SK-N-SH treated with all-trans-retinoic acid at 6 μM for 48 hours (cell line): ENCODE measurements at regions not wholly inside any gene's neighbourhood (a gene's known extent, or its start where the extent isn't known, plus 50 kb on each side); places are given as distances from the start of the nearest gene placed in this dataset.

Experiments
- ATAC-seq: fragments of 200-7000 bp; cut with Tn5 transposase; 3 replicates; pipeline ENCODE4 v1.9.1; 2020; ENCODE audit warnings: mild to moderate bottlenecking, moderate library complexity
- ARNTL ChIP-seq: fragments of 450-650 bp; formaldehyde crosslinking; IDR thresholded peaks from 2 replicates; pipeline ENCODE4 v1.5.0; 2020; ENCODE audit warnings: low read depth, mild to moderate bottlenecking, moderate library complexity, borderline replicate concordance
- BACH2 ChIP-seq: fragments of 250-450 bp; sonication (Bioruptor Pico); IDR thresholded peaks from 2 replicates; pipeline ENCODE4 v1.9.0; 2021; ENCODE audit warnings: mild to moderate bottlenecking, borderline replicate concordance
- CSDC2 ChIP-seq: fragments of 250-450 bp; sonication (Bioruptor Pico); IDR thresholded peaks from 2 replicates; pipeline ENCODE4 v1.5.0; 2020; ENCODE audit warnings: mild to moderate bottlenecking, moderate library complexity
- CSRNP3 ChIP-seq: fragments of 250-450 bp; sonication (Bioruptor Pico); IDR thresholded peaks from 2 replicates; pipeline ENCODE4 v1.5.1; 2021; ENCODE audit warnings: mild to moderate bottlenecking, moderate library complexity
- ESRRG ChIP-seq: fragments of 250-450 bp; sonication (Bioruptor Pico); IDR thresholded peaks from 2 replicates; pipeline ENCODE4 v1.6.1; 2021; ENCODE audit warnings: mild to moderate bottlenecking
- GLIS3 ChIP-seq: fragments of 250-450 bp; sonication (Bioruptor Pico); IDR thresholded peaks from 2 replicates; pipeline ENCODE4 v1.5.0; 2020; ENCODE audit warnings: mild to moderate bottlenecking, moderate library complexity
- ISL1 ChIP-seq: fragments of 250-450 bp; sonication (Bioruptor Pico); IDR thresholded peaks from 2 replicates; pipeline ENCODE4 v2.1.2; 2022; ENCODE audit warnings: mild to moderate bottlenecking, moderate library complexity
- PPARA ChIP-seq: fragments of 250-450 bp; sonication (Bioruptor Pico); IDR thresholded peaks from 2 replicates; pipeline ENCODE4 v1.5.0; 2020; ENCODE audit warnings: mild to moderate bottlenecking, borderline replicate concordance
- RARB ChIP-seq: fragments of 250-450 bp; sonication (Bioruptor Pico); IDR thresholded peaks from 2 replicates; pipeline ENCODE4 v1.8.0; 2021; ENCODE audit warnings: mild to moderate bottlenecking, moderate library complexity
- SNAI2 ChIP-seq: fragments of 250-450 bp; sonication (Bioruptor Pico); IDR thresholded peaks from 2 replicates; pipeline ENCODE4 v1.5.0; 2020; ENCODE audit warnings: mild to moderate bottlenecking, moderate library complexity
- TCF4 ChIP-seq: fragments of 250-450 bp; sonication (Bioruptor Pico); IDR thresholded peaks from 2 replicates; pipeline ENCODE4 v1.8.0; 2021; ENCODE audit warnings: mild to moderate bottlenecking, moderate library complexity, borderline replicate concordance
- TOX ChIP-seq: fragments of 250-450 bp; sonication (Bioruptor Pico); IDR thresholded peaks from 2 replicates; pipeline ENCODE4 v1.8.0; 2021; ENCODE audit warnings: mild to moderate bottlenecking, moderate library complexity, borderline replicate concordance
- TSHZ2 ChIP-seq: fragments of 250-450 bp; sonication (Bioruptor Pico); IDR thresholded peaks from 2 replicates; pipeline ENCODE4 v1.5.0; 2020; ENCODE audit warnings: mild to moderate bottlenecking, moderate library complexity
- ZC3H10 ChIP-seq: fragments of 250-450 bp; sonication (Bioruptor Pico); IDR thresholded peaks from 2 replicates; pipeline ENCODE4 v1.5.1; 2021; ENCODE audit warnings: mild to moderate bottlenecking, moderate library complexity
- ZFP30 ChIP-seq: fragments of 450-650 bp; formaldehyde crosslinking; IDR thresholded peaks from 2 replicates; pipeline ENCODE4 v1.5.0; 2022; ENCODE audit warnings: mild to moderate bottlenecking, moderate library complexity
- ZNF565 ChIP-seq: fragments of 450-650 bp; formaldehyde crosslinking; conservative IDR thresholded peaks from 2 replicates; pipeline ENCODE4 v1.5.0; 2020; ENCODE audit warnings: low read depth, mild to moderate bottlenecking, moderate library complexity
- ZNF70 ChIP-seq: fragments of 450-650 bp; formaldehyde crosslinking; IDR thresholded peaks from 2 replicates; pipeline ENCODE4 v1.5.0; 2020; ENCODE audit warnings: mild to moderate bottlenecking, moderate library complexity
- ZNF8 ChIP-seq: fragments of 450-650 bp; formaldehyde crosslinking; IDR thresholded peaks from 2 replicates; pipeline ENCODE4 v1.5.0; 2020; ENCODE audit warnings: mild to moderate bottlenecking, moderate library complexity
- TF ChIP-seq, protein P1 (sequence below): fragments of 250-450 bp; sonication (Bioruptor Pico); IDR thresholded peaks from 2 replicates; pipeline ENCODE4 v1.8.0; 2021; ENCODE audit warnings: low read depth, mild to moderate bottlenecking, moderate library complexity, borderline replicate concordance
- TF ChIP-seq, protein P2 (sequence below): fragments of 250-450 bp; sonication (Bioruptor Pico); IDR thresholded peaks from 2 replicates; pipeline ENCODE4 v1.8.0; 2020; ENCODE audit warnings: mild to moderate bottlenecking, moderate library complexity, borderline replicate concordance

DNA sequence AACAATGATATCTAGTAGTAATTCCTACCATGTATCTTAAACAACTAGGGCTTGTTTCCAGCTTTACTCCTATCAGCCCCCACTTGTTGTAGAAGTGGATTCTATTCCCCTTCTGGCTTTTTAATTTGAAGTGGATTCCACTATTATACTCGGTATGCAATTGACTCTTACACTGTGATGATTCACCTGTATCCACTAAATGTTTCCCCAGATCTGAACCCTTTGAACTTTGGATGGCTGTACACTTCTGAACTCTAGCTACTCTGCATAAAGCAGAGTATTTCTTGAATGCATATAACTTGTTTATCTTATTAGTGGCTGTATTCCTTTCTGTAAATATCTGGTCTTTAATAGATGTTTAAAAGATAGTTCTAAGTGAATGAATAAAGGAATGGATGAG, 538.4 kb upstream of the NRSN1 start:
- TF ChIP-seq ZC3H10 = no peak
- TF ChIP-seq ISL1 (CRISPR knock-in tag) = no peak
- TF ChIP-seq CSDC2 (CRISPR knock-in tag) = no peak
- TF ChIP-seq SNAI2 (CRISPR knock-in tag) = no peak
- no peak for TF ChIP-seq ZNF565 (CRISPR knock-in tag)
- TF ChIP-seq TCF4 (CRISPR knock-in tag) = no peak
- TF ChIP-seq ZNF8 = no peak
- no peak for TF ChIP-seq TOX
- TF ChIP-seq, protein P1, sequence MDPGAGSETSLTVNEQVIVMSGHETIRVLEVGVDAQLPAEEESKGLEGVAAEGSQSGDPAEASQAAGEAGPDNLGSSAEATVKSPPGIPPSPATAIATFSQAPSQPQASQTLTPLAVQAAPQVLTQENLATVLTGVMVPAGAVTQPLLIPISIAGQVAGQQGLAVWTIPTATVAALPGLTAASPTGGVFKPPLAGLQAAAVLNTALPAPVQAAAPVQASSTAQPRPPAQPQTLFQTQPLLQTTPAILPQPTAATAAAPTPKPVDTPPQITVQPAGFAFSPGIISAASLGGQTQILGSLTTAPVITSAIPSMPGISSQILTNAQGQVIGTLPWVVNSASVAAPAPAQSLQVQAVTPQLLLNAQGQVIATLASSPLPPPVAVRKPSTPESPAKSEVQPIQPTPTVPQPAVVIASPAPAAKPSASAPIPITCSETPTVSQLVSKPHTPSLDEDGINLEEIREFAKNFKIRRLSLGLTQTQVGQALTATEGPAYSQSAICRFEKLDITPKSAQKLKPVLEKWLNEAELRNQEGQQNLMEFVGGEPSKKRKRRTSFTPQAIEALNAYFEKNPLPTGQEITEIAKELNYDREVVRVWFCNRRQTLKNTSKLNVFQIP (CRISPR knock-in tag) = no peak
- TF ChIP-seq ESRRG = no peak
- ATAC-seq = no peak

DNA sequence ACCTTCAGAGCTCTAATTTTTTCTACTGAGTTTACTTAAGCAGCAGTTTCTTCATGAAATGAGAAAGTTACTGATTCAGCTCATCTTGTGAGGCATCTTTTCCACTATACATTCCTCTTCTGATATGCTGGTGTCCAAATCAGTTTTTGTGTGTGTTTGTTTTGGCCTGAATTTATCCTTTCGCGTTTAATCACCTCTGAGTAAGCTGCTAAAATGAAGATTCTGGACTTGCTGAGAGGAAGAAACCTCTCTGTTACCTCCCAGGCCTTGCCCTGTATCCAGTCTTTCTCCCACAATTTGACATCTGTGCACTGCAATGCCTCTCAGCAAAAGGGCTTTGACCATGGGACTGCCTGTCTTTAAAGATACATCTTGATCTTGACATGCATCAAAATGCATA, 536.2 kb upstream of the NRSN1 start:
- no peak for ATAC-seq
- no peak for TF ChIP-seq PPARA
- TF ChIP-seq, all 23 proteins: peak for 0

DNA sequence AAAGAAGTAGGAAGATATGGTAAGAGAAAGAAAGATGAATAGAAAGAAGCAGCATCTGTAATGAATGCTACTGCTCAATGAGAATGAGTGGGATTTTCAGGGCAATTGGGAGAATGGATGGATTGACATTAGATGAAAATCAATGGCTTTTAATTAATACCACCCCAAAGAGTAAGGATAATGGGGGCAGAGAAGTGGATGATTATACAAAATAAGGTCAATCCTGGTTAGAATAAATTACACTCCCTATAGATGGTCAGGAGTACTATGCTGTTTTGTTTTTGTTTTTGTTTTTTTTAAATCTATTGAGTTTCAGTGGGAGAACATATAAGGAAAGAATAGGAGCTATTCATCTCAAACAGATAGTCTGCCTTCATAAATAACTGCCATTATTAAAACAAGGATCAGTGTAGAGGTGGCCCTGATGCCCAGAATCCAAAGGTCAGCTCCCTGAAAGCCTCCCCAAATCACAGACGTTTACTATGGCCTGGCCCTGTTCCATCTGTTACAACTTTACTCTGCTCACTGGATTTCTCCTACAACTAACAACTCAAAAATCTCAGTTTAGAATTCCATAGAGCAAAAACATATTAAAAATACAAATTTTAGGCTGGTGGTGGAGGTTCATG, 535.4 kb upstream of the NRSN1 start:
- ATAC-seq = no peak
- TF ChIP-seq ZNF565 (CRISPR knock-in tag) (no peak), ESRRG (no peak), CSDC2 (CRISPR knock-in tag) (no peak), ZC3H10 (no peak), ARNTL (CRISPR knock-in tag) (no peak), RARB (CRISPR knock-in tag) (no peak), TOX (no peak)
- TF ChIP-seq, protein P1 (CRISPR knock-in tag) = no peak

DNA sequence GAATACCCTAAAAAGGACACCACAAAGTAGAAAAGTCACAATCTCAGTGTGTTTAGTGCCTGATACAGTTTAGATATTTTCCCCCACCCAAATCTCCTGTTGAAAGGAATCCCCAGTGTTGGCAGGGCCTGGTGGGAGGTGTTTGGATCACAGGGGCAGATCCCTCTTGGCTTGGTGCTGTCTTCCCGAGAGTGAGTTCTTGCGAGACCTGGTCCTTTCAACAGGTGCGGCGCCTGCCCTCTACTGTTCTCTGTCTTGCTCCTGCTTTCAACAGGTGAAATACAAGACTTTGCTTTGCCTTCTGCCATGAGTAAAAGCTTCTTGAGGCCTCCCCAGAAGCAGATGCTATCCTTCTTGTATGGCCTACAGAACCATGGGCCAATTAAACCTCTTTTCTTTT, 534.3 kb upstream of the NRSN1 start:
- ATAC-seq = no peak
- no peak for TF ChIP-seq ZNF8
- no peak for TF ChIP-seq ZFP30 (CRISPR knock-in tag)
- TF ChIP-seq TSHZ2 (CRISPR knock-in tag) = no peak
- TF ChIP-seq SNAI2 (CRISPR knock-in tag) = no peak
- TF ChIP-seq ISL1 (CRISPR knock-in tag) = no peak
- no peak for TF ChIP-seq GLIS3 (CRISPR knock-in tag)
- no peak for TF ChIP-seq ESRRG
- no peak for TF ChIP-seq ZNF70 (CRISPR knock-in tag)
- no peak for TF ChIP-seq BACH2 (CRISPR knock-in tag)
- TF ChIP-seq CSRNP3 (CRISPR knock-in tag) = no peak
- TF ChIP-seq, protein P1 (CRISPR knock-in tag) = no peak
- TF ChIP-seq, protein P2, sequence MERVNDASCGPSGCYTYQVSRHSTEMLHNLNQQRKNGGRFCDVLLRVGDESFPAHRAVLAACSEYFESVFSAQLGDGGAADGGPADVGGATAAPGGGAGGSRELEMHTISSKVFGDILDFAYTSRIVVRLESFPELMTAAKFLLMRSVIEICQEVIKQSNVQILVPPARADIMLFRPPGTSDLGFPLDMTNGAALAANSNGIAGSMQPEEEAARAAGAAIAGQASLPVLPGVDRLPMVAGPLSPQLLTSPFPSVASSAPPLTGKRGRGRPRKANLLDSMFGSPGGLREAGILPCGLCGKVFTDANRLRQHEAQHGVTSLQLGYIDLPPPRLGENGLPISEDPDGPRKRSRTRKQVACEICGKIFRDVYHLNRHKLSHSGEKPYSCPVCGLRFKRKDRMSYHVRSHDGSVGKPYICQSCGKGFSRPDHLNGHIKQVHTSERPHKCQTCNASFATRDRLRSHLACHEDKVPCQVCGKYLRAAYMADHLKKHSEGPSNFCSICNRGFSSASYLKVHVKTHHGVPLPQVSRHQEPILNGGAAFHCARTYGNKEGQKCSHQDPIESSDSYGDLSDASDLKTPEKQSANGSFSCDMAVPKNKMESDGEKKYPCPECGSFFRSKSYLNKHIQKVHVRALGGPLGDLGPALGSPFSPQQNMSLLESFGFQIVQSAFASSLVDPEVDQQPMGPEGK (CRISPR knock-in tag) = no peak
- TF ChIP-seq ZNF565 (CRISPR knock-in tag) = no peak
- no peak for TF ChIP-seq TCF4 (CRISPR knock-in tag)
